Cardiac septum (tissue), 1 donor: ENCODE measurements at regions not wholly inside any gene's neighbourhood (a gene's known extent, or its start where the extent isn't known, plus 50 kb on each side); places are given as distances from the start of the nearest gene placed in this dataset.
"Not testable (repeated sequence)": the region's sequence is repeated elsewhere in the genome, so short reads cannot be mapped to it uniquely, and the experiment has no call there.

Experiments used
- DNase-seq: peaks from one replicate; pipeline ENCODE4 v3.0.0-alpha.2; 2020; ENCODE audit warnings: low spot score
- intact Hi-C: fragments of 100-400 bp; cut with DNase I; formaldehyde crosslinking; loops from one replicate; pipeline ENCODE4 v1.14.0; 2022
- donor health status: DM: no; HTN: no; CAD: no.

- intact Hi-C loops, result no loop called here
- no peak for DNase-seq
These were observed 479.4 kb upstream of the TMEM132C start for GRCh38 chr12:127787544-127787943.

- no peak for DNase-seq
- intact Hi-C loops, result no loop called here
These were observed 476.6 kb upstream of the TMEM132C start for GRCh38 chr12:127790376-127790775.

GRCh38 chr12:127791217-127791616, 475.8 kb upstream of the TMEM132C start:
- DNase-seq, result no peak
- intact Hi-C loops, result no loop called here

GRCh38 chr12:127797918-127798317, 469.1 kb upstream of the TMEM132C start:
- intact Hi-C loops, result no loop called here
- no peak for DNase-seq

- no peak for DNase-seq
- intact Hi-C loops, result no loop called here
These were observed 464.7 kb upstream of the TMEM132C start for GRCh38 chr12:127802271-127802670.

- intact Hi-C loops, result no loop called here
- DNase-seq, result no peak
These were observed 463.4 kb upstream of the TMEM132C start for GRCh38 chr12:127803545-127803944.

- intact Hi-C loops, result no loop called here
- no peak for DNase-seq
These were observed 457.7 kb upstream of the TMEM132C start for GRCh38 chr12:127809275-127809674.

GRCh38 chr12:127810041-127810440, 456.9 kb upstream of the TMEM132C start:
- intact Hi-C loops, result no loop called here
- DNase-seq, result no peak

- DNase-seq, intact Hi-C loops: not testable (repeated sequence)
These were observed 456.5 kb upstream of the TMEM132C start for GRCh38 chr12:127810459-127810858.

- intact Hi-C loops, result no loop called here
- DNase-seq, result no peak
These were observed 455.0 kb upstream of the TMEM132C start for GRCh38 chr12:127811988-127812387.

- intact Hi-C loops, result no loop called here
- no peak for DNase-seq
These were observed 453.8 kb upstream of the TMEM132C start for GRCh38 chr12:127813147-127813546.

- no peak for DNase-seq
- intact Hi-C loops, result no loop called here
These were observed 447.9 kb upstream of the TMEM132C start for GRCh38 chr12:127819056-127819455.

GRCh38 chr12:127820271-127820670, 446.7 kb upstream of the TMEM132C start:
- DNase-seq, result no peak
- intact Hi-C loops, result no loop called here

GRCh38 chr12:127820846-127821245, 446.1 kb upstream of the TMEM132C start:
- intact Hi-C loops, result no loop called here
- DNase-seq, result no peak

GRCh38 chr12:127822809-127823411, 444.1 kb upstream of the TMEM132C start:
- DNase-seq, result no peak

GRCh38 chr12:127823801-127824200, 443.2 kb upstream of the TMEM132C start:
- intact Hi-C loops, result no loop called here
- DNase-seq, result no peak

More at GRCh38 chr12:127822809-127823411, 444.1 kb upstream of the TMEM132C start:
- intact Hi-C loops, result no loop called here

GRCh38 chr12:127829281-127830064, 437.5 kb upstream of the TMEM132C start:
- no peak for DNase-seq

GRCh38 chr12:127830065-127830460, 436.9 kb upstream of the TMEM132C start:
- no peak for DNase-seq
- intact Hi-C loops, result no loop called here

More at GRCh38 chr12:127829281-127830064, 437.5 kb upstream of the TMEM132C start:
- intact Hi-C loops, result no loop called here

GRCh38 chr12:127830730-127831129, 436.2 kb upstream of the TMEM132C start:
- intact Hi-C loops, result no loop called here
- no peak for DNase-seq

GRCh38 chr12:127832172-127832571, 434.8 kb upstream of the TMEM132C start:
- intact Hi-C loops, result no loop called here
- DNase-seq, result no peak

GRCh38 chr12:127836802-127837201, 430.2 kb upstream of the TMEM132C start:
- intact Hi-C loops, DNase-seq: not testable (repeated sequence)
